GM13976 (cell line): ENCODE measurements at regions not wholly inside any gene's neighbourhood (a gene's known extent, or its start where the extent isn't known, plus 50 kb on each side); places are given as distances from the start of the nearest gene placed in this dataset.

Source experiments
- DNase-seq: peaks from one replicate; pipeline ENCODE4 v3.0.0; 2012; ENCODE audit warnings: low spot score
- in situ Hi-C: fragments of 300-500 bp; cut with MboI; formaldehyde crosslinking; loops from one replicate; pipeline ENCODE4 v1.12.0; 2022; ENCODE audit warnings: low sequenced_read_pairs, mixed read lengths, inconsistent platforms; ENCODE audit not compliant: unreplicated experiment
- TF ChIP-seq, protein P1 (sequence below): IDR thresholded peaks from 2 replicates; pipeline ENCODE4 v1.5.1; 2012; ENCODE audit warnings: borderline replicate concordance, mild to moderate bottlenecking; ENCODE audit not compliant: insufficient read depth; ENCODE audit errors: extremely low read depth, missing control alignments, control extremely low read depth

DNA sequence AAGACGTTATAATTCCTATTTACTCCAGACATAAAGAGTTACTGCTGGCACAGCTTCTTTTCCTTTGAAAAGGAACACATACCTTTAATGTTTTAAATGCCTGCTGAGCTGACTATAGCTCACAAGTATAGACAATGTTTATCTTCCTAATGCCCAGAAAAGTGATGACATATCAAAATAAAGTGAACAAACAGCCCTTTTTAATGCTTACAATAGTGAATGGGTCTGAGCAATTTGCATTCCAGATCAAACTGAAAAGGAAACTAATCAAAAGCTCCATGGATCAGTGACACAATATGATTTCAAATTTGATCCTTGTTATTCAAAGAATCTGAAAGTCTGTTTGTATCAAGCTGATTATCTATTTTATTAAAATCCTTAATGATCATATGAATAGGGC, 233.6 kb upstream of the SEMA3E start:
- TF ChIP-seq, protein P1, sequence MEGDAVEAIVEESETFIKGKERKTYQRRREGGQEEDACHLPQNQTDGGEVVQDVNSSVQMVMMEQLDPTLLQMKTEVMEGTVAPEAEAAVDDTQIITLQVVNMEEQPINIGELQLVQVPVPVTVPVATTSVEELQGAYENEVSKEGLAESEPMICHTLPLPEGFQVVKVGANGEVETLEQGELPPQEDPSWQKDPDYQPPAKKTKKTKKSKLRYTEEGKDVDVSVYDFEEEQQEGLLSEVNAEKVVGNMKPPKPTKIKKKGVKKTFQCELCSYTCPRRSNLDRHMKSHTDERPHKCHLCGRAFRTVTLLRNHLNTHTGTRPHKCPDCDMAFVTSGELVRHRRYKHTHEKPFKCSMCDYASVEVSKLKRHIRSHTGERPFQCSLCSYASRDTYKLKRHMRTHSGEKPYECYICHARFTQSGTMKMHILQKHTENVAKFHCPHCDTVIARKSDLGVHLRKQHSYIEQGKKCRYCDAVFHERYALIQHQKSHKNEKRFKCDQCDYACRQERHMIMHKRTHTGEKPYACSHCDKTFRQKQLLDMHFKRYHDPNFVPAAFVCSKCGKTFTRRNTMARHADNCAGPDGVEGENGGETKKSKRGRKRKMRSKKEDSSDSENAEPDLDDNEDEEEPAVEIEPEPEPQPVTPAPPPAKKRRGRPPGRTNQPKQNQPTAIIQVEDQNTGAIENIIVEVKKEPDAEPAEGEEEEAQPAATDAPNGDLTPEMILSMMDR, result no peak
- no peak for DNase-seq
- in situ Hi-C loops, result no loop called here

DNA sequence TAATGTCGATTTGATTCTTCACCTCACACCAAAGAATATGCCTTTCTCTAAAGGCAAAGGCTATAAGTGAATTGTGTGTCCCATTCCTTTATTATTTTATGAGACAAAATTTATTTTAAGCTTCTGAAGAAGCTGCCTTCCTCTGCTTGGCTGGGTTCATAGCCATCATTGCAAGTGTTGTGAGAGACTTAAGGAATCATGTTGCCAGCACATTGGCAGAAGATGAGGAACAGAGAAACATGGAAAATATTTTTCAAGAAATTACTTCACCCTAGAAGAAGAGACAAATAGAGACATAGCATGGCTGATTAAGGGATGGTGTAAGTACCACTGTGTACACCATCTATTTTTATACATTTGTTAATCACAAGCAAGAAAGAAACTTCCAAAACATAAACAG, 230.1 kb upstream of the SEMA3E start:
- in situ Hi-C loops, result no loop called here
- DNase-seq, result no peak
- TF ChIP-seq, protein P1, result no peak

DNA sequence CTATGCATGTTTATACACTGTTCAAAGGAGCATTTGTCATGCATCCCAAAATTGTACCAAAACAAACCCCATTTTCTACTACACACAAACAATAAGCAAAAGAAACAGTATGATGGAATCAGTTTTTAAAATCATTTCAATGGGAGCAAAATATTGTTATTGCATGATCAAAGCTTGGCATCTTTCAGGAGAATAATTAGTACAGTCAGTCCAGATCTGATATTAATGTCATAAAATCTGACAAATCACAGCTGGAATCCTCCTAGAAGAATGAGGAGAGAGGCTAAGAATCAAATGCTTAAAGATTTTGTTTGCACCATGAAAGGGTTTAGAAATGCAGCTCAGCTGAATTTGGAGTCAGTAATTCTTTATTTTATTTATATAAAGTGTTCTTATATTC, 229.7 kb upstream of the SEMA3E start:
- TF ChIP-seq, protein P1, result no peak
- in situ Hi-C loops, result no loop called here
- no peak for DNase-seq

DNA sequence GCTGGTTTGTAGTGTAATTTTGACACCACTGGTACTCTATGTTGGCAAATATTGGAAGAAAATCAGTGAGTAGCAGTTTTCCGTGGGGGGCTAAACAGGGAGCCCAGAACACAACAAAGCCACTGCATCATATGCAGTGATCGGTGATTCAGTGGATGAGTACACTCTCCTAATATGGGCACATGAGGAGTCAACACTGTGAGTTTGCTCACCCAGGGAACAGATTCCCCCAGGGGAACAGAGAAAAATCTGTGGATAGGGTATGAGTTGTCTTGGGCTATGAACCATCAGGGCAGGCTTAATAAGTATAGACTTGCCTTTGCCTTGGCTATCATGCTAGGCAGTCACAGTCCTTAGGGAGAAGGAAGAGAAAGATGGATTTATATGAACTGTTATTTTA, 227.7 kb upstream of the SEMA3E start:
- no peak for DNase-seq
- TF ChIP-seq, protein P1, result no peak
- in situ Hi-C loops, result no loop called here

DNA sequence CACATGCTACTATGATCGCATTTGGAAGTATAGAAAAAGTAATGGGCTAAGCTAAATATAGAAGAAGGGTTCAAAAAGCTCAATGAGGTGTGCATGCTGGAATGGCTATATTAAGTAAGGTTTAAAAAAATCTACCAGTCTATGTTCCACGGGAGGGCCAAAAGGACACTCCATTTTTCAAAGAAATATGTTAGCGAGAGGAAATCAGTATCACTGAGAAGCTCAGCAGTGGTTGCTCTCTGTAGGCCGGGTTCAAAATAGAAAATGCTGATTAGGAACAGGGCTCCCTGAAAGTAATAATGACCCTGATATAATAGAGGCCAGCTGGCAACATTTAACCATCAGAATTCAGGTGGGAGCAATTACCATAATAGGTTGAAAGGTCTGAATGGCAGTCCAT, 224.5 kb upstream of the SEMA3E start:
- TF ChIP-seq, protein P1, result no peak
- no peak for DNase-seq
- in situ Hi-C loops, result no loop called here

DNA sequence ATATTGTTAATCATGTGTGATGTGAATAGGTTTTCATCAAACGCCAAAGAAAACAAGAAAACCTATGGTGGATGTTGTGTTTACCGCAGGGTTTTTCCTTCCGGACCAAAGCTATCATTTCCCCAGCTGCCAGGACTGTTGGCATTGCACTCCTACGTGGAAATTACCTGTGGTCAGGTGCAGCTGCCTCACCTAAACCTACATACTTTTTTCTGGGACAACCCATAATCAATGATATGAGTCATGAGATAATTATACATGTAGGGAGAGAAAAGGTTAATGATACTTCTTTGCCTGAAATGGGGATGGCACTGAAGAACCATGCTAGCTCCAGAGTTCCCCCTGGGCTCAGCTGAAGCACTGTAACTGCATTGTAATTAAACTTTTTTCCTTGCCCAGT, 223.6 kb upstream of the SEMA3E start:
- DNase-seq, result no peak
- in situ Hi-C loops, result no loop called here
- TF ChIP-seq, protein P1, result no peak

DNA sequence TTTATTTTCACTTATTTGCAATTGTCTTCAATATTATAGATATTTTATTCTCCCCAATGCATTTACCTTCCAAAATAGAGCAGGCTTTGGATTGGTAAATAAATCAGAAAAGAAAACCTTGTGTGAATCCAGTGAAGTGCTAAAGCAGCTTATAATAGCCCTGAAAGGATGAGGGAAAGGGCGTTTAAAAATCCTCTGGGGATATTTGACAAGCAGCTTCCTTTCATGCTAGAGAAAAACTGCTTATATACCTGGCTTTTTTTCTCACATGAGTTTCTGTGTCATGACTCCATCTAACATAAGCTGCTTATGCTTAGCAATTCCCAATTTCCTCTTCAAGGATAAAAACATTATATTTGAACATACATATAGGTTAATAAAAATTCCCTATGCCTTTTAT, 221.6 kb upstream of the SEMA3E start:
- DNase-seq, result no peak
- in situ Hi-C loops, result no loop called here
- TF ChIP-seq, protein P1, result no peak
